ENCODE measurements at regions not wholly inside any gene's neighbourhood (a gene's known extent, or its start where the extent isn't known, plus 50 kb on each side); places are given as distances from the start of the nearest gene placed in this dataset.

DNA sequence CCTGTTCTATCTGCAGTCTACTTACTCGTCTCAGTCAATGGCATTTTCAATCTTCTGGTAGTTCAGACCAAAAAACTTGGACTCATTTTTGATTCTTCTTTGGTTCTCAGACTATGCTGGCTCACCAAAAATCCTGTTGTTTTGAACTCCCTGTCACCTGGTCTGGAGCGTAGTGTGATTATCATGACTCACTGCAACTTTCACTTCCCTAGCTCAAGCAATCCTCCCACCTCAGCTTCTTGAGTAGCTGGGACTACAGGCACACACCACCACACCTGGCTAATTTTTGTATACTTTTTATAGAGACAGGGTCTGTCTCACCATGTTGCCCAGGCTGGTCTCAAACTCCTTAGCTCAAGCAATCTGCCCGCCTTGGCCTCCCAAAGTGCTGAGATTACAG, 163.3 kb upstream of the CDH7 start:
- TF ChIP-seq EP300 (IDR thresholded peaks at IDR 0.05): no peak
- TF ChIP-seq, protein P1, sequence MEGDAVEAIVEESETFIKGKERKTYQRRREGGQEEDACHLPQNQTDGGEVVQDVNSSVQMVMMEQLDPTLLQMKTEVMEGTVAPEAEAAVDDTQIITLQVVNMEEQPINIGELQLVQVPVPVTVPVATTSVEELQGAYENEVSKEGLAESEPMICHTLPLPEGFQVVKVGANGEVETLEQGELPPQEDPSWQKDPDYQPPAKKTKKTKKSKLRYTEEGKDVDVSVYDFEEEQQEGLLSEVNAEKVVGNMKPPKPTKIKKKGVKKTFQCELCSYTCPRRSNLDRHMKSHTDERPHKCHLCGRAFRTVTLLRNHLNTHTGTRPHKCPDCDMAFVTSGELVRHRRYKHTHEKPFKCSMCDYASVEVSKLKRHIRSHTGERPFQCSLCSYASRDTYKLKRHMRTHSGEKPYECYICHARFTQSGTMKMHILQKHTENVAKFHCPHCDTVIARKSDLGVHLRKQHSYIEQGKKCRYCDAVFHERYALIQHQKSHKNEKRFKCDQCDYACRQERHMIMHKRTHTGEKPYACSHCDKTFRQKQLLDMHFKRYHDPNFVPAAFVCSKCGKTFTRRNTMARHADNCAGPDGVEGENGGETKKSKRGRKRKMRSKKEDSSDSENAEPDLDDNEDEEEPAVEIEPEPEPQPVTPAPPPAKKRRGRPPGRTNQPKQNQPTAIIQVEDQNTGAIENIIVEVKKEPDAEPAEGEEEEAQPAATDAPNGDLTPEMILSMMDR (IDR thresholded peaks at IDR 0.05): no peak

Measured in esophagus muscularis mucosa (tissue), 3 donors.